SJCRH30 (cell line): ENCODE measurements at regions not wholly inside any gene's neighbourhood (a gene's known extent, or its start where the extent isn't known, plus 50 kb on each side); places are given as distances from the start of the nearest gene placed in this dataset.
"Not testable (repeated sequence)": the region's sequence is repeated elsewhere in the genome, so short reads cannot be mapped to it uniquely, and the experiment has no call there.

ENCODE experiments used
- DNase-seq, 2 experiments: peaks; one replicate each; pipeline ENCODE4 v3.0.0-alpha.2; 2015 to 2020
- H3K27ac ChIP-seq: fragments of 250-450 bp; sonication (Bioruptor Pico); 2 replicates; pipeline ENCODE4 v1.5.1; 2020; ENCODE audit warnings: mild to moderate bottlenecking, moderate library complexity
- H3K27me3 ChIP-seq: fragments of 250-450 bp; sonication (Bioruptor Pico); 2 replicates; pipeline ENCODE4 v1.5.1; 2020; ENCODE audit warnings: mild to moderate bottlenecking, moderate library complexity
- H3K36me3 ChIP-seq: fragments of 250-450 bp; sonication (Bioruptor Pico); 2 replicates; pipeline ENCODE4 v1.5.1; 2020; ENCODE audit warnings: mild to moderate bottlenecking, moderate library complexity
- H3K4me1 ChIP-seq: fragments of 250-450 bp; sonication (Bioruptor Pico); 2 replicates; pipeline ENCODE4 v1.5.1; 2020; ENCODE audit warnings: mild to moderate bottlenecking, moderate library complexity
- H3K4me3 ChIP-seq: fragments of 250-450 bp; sonication (Bioruptor Pico); 2 replicates; pipeline ENCODE4 v1.5.1; 2020; ENCODE audit warnings: mild to moderate bottlenecking, moderate library complexity
- H3K9me3 ChIP-seq: fragments of 250-450 bp; sonication (Bioruptor Pico); replicated peaks from 2 replicates; pipeline ENCODE4 v1.5.1; 2020; ENCODE audit warnings: mild to moderate bottlenecking, moderate library complexity

DNA sequence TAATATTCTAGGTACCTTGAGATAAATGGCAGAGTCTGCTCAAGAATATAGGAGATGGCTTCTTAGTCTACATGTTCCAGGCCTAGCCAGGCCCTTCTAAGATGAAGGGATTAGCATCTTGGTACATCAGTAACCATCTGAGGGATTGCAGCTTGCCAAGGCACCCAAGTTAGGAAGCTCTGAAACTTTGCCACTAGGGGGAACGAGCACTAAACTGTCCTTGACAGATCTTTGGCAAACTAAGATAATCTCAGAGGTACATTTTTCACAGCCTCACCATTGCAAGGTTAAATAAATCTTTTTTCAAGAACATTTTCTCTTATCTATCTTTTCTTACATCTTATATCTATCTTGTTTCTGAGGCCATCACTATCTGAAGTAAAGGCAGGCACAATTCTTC is 351.2 kb downstream of the RAP2B start:
- Histone ChIP-seq H3K36me3 (no peaks in the 10 kb centered on the region), H3K4me3 (no peak overlapping the region)
- DNase-seq: peak in 1 of 2 experiments; percentile 28

DNA sequence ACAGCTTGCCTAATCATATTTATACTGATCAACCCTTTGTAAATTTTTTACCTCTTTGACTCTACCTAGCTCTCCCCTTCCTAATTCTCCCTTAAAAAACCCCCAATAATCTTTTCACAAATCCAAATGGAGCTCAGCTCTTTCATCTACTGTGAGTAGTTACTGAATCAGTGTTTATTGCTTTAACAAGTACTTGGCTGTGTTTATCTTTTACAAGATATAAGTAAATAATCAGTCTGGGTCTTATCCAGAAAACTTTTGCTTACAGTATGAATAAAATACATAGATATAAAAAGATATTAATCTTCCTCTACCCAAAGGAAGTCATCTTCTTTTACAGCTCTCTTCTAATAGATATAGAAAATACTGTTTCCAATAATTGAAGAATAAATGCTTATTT is 366.4 kb downstream of the RAP2B start:
- H3K4me3 ChIP-seq: no peak overlapping the region
- H3K27ac ChIP-seq: no peak overlapping the region
- no peaks in the 10 kb centered on the region for H3K4me1 ChIP-seq
- no peaks in the 10 kb centered on the region for H3K9me3 ChIP-seq
- H3K36me3 ChIP-seq: no peaks in the 10 kb centered on the region
- DNase-seq: no peak
- no peaks in the 10 kb centered on the region for H3K27me3 ChIP-seq

More for the DNA sequence above, 351.2 kb downstream of the RAP2B start:
- Histone ChIP-seq H3K27me3 (no peaks in the 10 kb centered on the region), H3K4me1 (no peaks in the 10 kb centered on the region), H3K9me3 (no peaks in the 10 kb centered on the region), H3K27ac (no peak overlapping the region)

DNA sequence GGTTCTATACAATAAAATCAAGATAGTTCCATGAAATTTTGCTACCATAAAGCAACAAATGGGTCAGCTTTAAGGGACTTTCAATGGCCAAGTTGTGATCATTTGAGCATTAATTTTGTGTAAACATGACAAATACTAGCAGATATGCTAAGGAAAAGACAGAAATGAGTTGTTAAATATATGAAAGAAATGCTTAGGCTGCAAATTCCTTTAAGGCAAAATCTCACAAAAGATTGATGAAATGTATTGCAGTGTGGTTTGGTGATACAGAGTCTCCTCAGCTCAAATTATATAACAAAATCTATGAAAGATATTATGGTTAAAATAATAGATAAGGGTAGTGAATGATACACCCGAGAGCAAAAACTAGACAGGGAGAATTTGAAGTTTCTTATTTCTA is 377.2 kb downstream of the RAP2B start:
- Histone ChIP-seq H3K4me1 (no peaks in the 10 kb centered on the region), H3K4me3 (no peak overlapping the region), H3K27ac (no peak overlapping the region), H3K27me3 (no peaks in the 10 kb centered on the region), H3K9me3 (no peaks in the 10 kb centered on the region), H3K36me3 (no peaks in the 10 kb centered on the region)
- DNase-seq: no peak

DNA sequence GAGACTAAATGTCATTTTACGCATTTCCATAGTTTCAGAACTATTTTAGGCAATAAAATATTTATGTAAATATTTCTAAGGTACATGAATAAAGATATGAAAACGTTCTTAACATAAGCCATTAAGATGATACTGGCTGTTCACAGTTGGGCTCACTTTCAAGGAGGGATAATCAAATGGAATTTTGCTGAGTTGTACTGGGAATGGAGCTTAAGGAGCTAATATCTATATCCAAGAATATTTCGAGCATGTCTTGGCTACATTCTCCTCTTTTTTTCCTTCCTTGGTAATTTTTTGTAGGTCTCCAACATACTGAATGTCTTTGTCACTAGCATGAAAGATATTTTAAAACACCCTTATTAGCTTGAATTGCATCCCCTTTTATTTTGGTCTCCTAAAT is 383.4 kb downstream of the RAP2B start:
- no peak for DNase-seq
- H3K27ac ChIP-seq: no peak overlapping the region
- H3K36me3 ChIP-seq: no peaks in the 10 kb centered on the region
- H3K4me1 ChIP-seq: no peaks in the 10 kb centered on the region
- H3K27me3 ChIP-seq: no peaks in the 10 kb centered on the region
- no peak overlapping the region for H3K4me3 ChIP-seq
- H3K9me3 ChIP-seq: no peaks in the 10 kb centered on the region

DNA sequence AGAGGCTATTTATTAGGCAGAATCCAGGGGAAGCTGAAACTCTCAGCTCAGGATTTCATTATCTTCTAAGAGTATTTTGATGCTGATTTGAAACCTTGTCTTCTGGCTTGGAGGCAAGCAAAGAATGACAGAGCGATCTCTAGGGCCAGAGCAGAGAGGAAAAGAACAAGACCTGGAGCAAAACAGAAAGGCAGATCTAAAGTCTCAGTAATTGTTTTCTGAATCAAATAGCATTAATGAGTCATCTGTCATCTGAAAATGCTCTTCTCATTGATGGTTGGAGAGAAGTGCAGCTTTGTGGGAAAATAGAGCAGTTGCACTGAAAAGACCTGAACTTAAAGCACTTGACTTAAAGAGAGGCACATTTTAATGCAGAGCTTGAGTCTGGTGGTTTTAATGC is 385.9 kb downstream of the RAP2B start:
- Histone ChIP-seq H3K9me3 (no peaks in the 10 kb centered on the region), H3K27ac (no peak overlapping the region), H3K27me3 (no peaks in the 10 kb centered on the region), H3K36me3 (no peaks in the 10 kb centered on the region), H3K4me1 (no peaks in the 10 kb centered on the region), H3K4me3 (no peak overlapping the region)
- no peak for DNase-seq

DNA sequence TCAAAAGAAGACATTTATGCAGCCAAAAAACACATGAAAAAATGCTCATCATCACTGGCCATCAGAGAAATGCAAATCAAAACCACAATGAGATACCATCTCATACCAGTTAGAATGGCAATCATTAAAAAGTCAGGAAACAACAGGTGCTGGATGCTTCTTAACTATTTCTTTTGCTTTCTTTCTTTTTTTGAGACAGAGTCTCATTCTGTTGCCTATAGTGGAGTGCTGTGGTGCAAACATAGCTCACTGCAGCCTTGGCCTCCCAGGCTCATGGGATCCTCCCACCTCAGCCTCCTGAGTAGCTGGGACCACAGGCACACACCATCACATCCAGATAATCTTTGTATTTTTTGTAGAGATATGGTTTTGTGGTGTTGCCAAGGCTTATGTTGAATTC is 387.7 kb downstream of the RAP2B start:
- not testable (repeated sequence) for H3K9me3 ChIP-seq, H3K4me1 ChIP-seq, H3K36me3 ChIP-seq, H3K4me3 ChIP-seq, H3K27me3 ChIP-seq, H3K27ac ChIP-seq
- peak; percentile 5 to 22 for DNase-seq

DNA sequence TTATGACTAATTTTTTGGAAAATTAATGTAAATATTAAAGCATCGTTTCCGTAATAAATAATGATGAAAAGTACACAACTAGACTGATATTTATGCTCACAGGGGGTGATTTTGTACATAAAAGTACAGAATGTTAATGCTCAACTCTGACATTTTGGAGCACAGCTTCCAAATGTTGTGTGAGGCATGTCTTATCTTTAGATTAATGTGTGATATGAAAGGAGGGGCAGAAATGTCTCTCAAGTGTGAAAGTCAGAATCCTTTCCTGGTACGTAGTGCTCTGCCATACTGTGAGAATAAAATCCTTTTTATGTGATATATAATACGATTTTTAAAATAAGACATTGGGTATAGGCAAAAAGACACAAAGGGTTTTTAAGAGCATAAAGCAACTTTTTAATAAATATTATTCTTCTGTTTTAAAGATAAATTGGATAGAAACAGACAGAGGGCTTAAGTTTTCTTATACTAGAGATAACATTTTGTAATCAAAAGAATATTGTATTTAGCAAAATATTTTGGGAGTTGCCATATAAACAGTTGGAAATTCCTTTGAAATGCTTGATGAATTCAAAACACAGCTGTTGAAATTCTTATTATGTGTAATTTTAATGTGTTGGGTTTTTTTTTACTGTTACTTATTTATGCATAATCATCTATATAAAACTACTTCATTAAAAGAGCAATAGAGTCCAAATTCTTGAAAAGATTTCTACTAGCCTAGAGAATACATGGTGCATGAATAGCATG is 389.7 kb downstream of the RAP2B start:
- H3K36me3 ChIP-seq: no peaks in the 10 kb centered on the region
- H3K27ac ChIP-seq: no peak overlapping the region
- H3K27me3 ChIP-seq: no peaks in the 10 kb centered on the region
- no peak for DNase-seq
- no peaks in the 10 kb centered on the region for H3K9me3 ChIP-seq
- H3K4me3 ChIP-seq: no peak overlapping the region
- H3K4me1 ChIP-seq: no peaks in the 10 kb centered on the region

DNA sequence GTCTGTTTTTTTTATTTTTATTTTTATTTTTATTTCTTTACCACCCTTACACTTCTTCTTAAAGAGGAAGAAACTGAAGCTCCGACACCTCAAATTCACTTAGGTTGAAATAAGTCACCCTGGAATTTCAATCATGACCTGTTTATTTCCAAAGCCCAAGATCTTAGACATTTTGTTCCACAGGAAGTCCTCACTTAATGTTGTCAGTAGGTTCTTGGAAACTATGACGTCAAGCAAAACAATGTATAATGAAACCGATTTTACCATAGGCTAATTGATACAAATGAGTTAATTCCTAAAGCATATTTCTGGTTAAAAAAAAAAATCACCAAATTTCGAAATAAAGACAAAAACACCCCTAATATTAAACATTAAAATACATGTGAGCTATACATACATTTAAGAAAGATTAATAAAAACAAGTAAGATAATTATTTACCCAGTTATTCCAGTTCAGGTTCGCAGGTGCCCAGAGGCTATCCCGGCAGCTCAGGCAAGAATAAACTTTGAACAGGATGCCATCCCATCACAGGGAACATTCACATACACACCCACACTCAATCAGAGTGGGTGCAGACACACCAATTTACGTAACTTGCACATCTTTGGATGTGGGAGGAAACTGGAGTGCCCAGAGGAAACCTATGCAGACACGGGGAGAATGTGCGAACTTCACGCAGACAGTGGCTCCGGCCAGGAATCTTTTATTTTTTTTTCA is 391.0 kb downstream of the RAP2B start:
- Histone ChIP-seq H3K4me1 (no peaks in the 10 kb centered on the region), H3K27me3 (no peaks in the 10 kb centered on the region), H3K4me3 (no peak overlapping the region), H3K27ac (no peak overlapping the region), H3K9me3 (no peaks in the 10 kb centered on the region), H3K36me3 (no peaks in the 10 kb centered on the region)
- no peak for DNase-seq

DNA sequence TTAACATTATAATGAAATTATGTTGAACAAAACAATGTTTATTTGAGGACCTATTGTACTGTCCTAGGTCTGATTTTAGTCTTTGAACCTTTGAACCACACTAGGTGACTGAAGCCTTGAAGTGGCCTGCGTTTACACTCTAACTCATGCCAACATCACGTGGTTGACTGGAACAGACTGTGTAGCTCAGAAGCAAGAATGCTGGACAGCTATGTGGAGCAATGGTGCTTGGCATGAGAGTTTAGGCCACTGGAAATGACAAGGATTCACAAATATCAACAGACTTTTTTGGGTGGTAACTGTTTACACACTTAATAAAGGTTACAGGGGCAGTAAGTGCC is 391.5 kb downstream of the RAP2B start:
- Histone ChIP-seq H3K9me3 (no peaks in the 10 kb centered on the region), H3K4me3 (no peak overlapping the region), H3K27me3 (no peaks in the 10 kb centered on the region), H3K4me1 (no peaks in the 10 kb centered on the region), H3K36me3 (no peaks in the 10 kb centered on the region), H3K27ac (no peak overlapping the region)
- DNase-seq: no peak

DNA sequence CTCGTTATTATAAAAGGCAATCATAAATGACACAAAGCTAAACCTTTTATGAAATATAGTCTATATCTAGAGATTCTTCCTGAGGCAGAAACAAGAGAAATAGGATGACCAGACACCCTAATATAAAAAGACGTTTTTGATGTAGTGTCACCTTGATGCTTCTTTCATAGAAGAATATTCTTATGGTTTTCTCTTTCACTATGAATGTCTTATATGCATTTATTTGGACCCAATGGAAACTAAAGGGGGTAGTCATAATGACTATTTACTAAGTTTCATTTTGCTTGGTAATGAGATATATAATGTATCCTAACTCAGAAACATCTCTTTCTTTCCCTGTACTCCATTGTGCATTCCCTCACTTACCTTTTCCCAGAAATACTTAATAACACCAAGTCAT is 393.9 kb downstream of the RAP2B start:
- H3K36me3 ChIP-seq: no peaks in the 10 kb centered on the region
- no peaks in the 10 kb centered on the region for H3K27me3 ChIP-seq
- H3K4me3 ChIP-seq: no peak overlapping the region
- DNase-seq: no peak
- H3K27ac ChIP-seq: no peak overlapping the region
- no peaks in the 10 kb centered on the region; the same call in 1 of the 2 replicates for H3K9me3 ChIP-seq
- no peaks in the 10 kb centered on the region for H3K4me1 ChIP-seq

DNA sequence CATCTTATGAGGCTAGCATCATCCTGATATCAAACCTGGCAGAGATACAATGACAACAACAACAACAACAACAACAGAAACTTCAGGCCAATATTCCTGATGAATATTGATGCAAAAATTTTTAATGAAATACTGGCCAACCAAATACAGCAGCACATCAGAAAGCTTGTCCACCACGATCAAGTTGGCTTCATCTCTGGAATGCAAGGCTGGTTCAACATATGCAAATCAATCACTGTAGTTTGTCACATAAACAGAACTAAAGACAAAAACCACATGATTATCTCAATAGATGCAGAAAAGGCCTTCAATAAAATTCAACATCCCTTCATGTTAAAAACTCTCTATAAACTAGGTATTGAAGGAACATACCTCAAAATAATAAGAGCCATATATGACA is 397.3 kb downstream of the RAP2B start:
- H3K9me3 ChIP-seq, H3K27me3 ChIP-seq, DNase-seq, H3K4me1 ChIP-seq, H3K27ac ChIP-seq, H3K4me3 ChIP-seq, H3K36me3 ChIP-seq: not testable (repeated sequence)

DNA sequence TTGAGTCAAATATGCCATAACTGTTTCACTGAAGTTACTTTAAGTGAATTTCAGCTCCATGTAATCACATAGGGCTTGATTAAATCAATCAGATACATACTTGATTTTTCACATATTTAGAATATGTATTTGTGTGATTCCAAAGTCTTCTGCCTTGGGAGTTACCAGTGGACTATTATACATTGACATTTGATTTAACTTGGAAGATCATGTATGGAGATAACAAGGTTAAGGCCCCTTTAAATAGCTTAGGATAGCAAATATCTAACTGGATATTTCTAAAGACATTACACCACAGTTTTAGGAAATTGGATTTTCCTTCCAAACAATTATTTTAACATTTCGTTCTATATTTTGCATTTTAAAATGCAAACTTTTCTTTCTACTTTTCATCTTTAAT is 405.0 kb downstream of the RAP2B start:
- no peaks in the 10 kb centered on the region for H3K36me3 ChIP-seq
- peaks cover 23% of the 10 kb centered on the region; the same call in 1 of the 2 replicates for H3K9me3 ChIP-seq
- no peaks in the 10 kb centered on the region for H3K27me3 ChIP-seq
- H3K4me1 ChIP-seq: peaks cover 10% of the 10 kb centered on the region
- DNase-seq: no peak
- H3K4me3 ChIP-seq: no peak overlapping the region
- no peak overlapping the region for H3K27ac ChIP-seq

DNA sequence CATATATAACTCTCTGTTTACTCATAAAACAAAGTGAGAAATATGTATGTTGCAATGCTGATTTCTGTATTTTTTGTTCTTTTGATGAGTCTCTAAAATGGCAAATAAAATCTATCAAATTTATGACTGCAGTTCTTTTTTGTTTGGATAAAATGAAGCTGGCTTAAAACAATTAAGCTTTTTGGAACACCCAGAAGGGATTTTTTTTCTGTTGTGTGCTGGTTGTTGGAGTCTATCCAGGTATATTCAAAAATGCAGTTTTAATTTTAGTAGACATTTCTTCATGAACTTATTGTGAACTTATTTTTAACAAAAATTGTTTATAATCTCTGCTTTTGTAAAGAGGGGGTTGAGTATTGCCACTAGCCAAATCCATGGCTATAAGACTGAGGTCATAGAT is 405.5 kb downstream of the RAP2B start:
- no peaks in the 10 kb centered on the region for H3K36me3 ChIP-seq
- peaks cover 15% of the 10 kb centered on the region for H3K4me1 ChIP-seq
- no peak overlapping the region for H3K4me3 ChIP-seq
- peaks cover 27% of the 10 kb centered on the region for H3K9me3 ChIP-seq
- H3K27ac ChIP-seq: 0 out of 2 replicates have a peak overlapping the region, but pooled peaks have one; percentile 11
- DNase-seq: no peak
- H3K27me3 ChIP-seq: no peaks in the 10 kb centered on the region

DNA sequence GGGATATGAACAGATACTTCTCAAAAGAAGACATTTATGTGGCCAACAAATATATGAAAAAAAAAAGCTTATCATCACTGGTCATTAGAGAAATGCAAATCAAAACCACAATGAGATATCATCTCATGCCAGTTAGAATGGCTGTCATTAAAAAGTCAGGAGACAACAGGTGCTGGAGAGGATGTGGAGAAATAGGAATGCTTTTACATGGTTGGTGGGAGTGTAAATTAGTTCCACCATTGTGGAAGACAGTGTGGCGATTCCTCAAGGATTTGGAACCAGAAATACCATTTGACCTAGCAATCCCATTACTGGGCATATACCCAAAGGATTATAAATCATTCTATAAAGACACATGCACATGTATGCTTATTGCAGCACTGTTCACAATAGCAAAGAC is 408.5 kb downstream of the RAP2B start:
- Histone ChIP-seq H3K9me3 (peaks cover 25% of the 10 kb centered on the region), H3K4me1 (peaks cover 35% of the 10 kb centered on the region), H3K27ac (peak overlapping the region; percentile 83)
- H3K27me3 ChIP-seq, H3K4me3 ChIP-seq, H3K36me3 ChIP-seq: not testable (repeated sequence)
- peak; percentile 65 to 66 for DNase-seq

DNA sequence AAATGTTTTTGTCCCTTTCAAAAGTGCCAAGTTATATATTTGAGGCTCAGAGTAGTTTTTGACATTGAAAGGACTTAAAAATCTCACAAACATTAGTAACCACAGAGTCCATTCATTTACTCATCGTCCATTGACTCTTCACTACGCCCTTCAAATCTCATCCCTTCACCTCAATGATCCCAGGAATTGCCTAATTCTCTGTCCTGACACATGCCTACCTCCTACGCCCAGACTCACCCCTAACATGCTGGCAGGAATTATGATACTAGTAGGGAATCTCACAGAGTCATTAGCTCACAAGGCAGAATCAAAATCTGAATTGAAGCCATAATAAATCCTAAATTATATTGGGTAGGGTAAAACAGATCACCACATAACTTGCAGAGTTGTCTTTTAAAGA is 410.1 kb downstream of the RAP2B start:
- H3K36me3 ChIP-seq: no peaks in the 10 kb centered on the region
- H3K27me3 ChIP-seq: no peaks in the 10 kb centered on the region
- H3K9me3 ChIP-seq: peaks cover 25% of the 10 kb centered on the region
- no peak overlapping the region for H3K4me3 ChIP-seq
- no peak overlapping the region for H3K27ac ChIP-seq
- peaks cover 35% of the 10 kb centered on the region for H3K4me1 ChIP-seq
- DNase-seq: no peak

DNA sequence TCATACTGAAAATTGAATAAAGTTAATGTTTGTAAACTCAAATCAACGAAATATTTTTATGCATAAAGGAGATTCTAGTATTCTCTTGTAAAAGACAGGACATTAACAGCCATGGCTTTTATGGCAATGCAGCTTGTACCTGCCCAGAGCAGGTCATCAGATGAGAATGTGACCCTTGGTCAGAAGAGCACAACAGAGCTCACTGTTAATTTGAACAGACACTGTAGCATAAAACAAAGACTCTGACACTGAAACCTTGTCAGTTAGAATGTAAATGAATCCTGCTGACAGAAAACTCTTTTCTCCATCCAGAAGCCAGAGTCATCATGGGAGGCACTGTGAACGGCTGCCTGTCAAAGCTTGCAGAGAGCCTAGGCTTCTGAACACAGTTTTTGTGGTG is 410.6 kb downstream of the RAP2B start:
- Histone ChIP-seq H3K4me1 (peaks cover 32% of the 10 kb centered on the region), H3K36me3 (no peaks in the 10 kb centered on the region), H3K4me3 (no peak overlapping the region), H3K27me3 (no peaks in the 10 kb centered on the region), H3K9me3 (peaks cover 23% of the 10 kb centered on the region), H3K27ac (no peak overlapping the region; the same call in 1 of the 2 replicates)
- DNase-seq: no peak
